ENCODE measurements at regions not wholly inside any gene's neighbourhood (a gene's known extent, or its start where the extent isn't known, plus 50 kb on each side); places are given as distances from the start of the nearest gene placed in this dataset.

- Histone ChIP-seq H3K36me3 (no peaks in the 10 kb centered on the region), H3K27me3 (no peaks in the 10 kb centered on the region), H3K9me3 (no peaks in the 10 kb centered on the region), H3K4me3 (no peak overlapping the region), H3K4me1 (no peaks in the 10 kb centered on the region), H3K27ac (no peak overlapping the region), H3K9ac (ENCODE audit: low read depth in 2 of 2, low read length in 2 of 2) (no peak overlapping the region)
- intact Hi-C loops (cut with DNase I) = no loop called here
- TF ChIP-seq, protein P1, sequence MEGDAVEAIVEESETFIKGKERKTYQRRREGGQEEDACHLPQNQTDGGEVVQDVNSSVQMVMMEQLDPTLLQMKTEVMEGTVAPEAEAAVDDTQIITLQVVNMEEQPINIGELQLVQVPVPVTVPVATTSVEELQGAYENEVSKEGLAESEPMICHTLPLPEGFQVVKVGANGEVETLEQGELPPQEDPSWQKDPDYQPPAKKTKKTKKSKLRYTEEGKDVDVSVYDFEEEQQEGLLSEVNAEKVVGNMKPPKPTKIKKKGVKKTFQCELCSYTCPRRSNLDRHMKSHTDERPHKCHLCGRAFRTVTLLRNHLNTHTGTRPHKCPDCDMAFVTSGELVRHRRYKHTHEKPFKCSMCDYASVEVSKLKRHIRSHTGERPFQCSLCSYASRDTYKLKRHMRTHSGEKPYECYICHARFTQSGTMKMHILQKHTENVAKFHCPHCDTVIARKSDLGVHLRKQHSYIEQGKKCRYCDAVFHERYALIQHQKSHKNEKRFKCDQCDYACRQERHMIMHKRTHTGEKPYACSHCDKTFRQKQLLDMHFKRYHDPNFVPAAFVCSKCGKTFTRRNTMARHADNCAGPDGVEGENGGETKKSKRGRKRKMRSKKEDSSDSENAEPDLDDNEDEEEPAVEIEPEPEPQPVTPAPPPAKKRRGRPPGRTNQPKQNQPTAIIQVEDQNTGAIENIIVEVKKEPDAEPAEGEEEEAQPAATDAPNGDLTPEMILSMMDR (IDR thresholded peaks at IDR 0.05) = no peak
- DNase-seq = no peak
Observed at GRCh38 chr18:75581336-75582131, 154.0 kb upstream of the SMIM21 start.

DNA sequence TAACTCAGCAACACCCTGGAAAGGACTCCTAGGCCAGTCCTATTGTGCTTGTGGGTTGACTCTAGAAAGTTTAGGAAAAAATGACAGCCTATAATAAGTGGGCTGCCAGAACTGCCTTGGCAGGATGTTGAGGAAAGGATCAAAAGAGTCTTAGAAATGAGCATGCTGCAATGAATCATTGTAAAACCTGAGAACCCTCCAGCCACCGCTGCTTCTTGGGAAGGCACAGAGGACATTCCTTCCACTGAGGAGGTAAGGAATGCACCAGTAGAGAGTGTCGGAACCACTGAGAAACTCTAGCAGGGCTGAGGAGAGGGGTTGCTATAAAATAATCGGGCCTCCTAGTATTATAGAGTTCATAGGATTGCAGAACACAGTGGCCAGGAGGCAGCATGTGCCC lies 146.7 kb upstream of the SMIM21 start:
- TF ChIP-seq, protein P1 (IDR thresholded peaks at IDR 0.05) = no peak
- Histone ChIP-seq H3K4me1 (no peaks in the 10 kb centered on the region), H3K9ac (ENCODE audit: low read depth in 2 of 2, low read length in 2 of 2) (no peak overlapping the region), H3K27me3 (no peaks in the 10 kb centered on the region), H3K27ac (no peak overlapping the region), H3K36me3 (no peaks in the 10 kb centered on the region), H3K9me3 (no peaks in the 10 kb centered on the region), H3K4me3 (no peak overlapping the region)
- DNase-seq = no peak
- intact Hi-C loops (cut with DNase I) = no loop called here

DNA sequence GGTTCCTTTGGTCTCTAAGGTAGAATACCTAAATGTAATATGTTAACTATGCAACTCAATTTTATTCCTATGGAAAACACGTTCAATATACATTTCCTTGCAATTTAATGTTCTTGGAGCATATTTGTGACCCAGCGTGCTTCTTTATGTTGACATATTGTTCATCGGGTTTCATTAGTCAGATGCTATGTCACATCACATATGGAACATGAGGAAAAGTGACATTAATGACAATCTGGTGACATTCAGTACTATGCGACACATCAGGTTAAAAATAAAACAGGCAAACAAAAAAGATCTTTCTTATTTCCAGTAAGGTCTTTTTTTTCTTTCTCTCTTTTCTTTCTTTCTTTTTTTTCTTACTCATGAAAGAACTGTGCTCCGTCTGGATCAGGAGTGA lies 135.6 kb upstream of the SMIM21 start:
- no peaks in the 10 kb centered on the region for H3K27me3 ChIP-seq
- no peak overlapping the region for H3K27ac ChIP-seq
- H3K9ac ChIP-seq (ENCODE audit: low read depth in 2 of 2, low read length in 2 of 2) = no peak overlapping the region
- intact Hi-C loops (cut with DNase I) = no loop called here
- H3K36me3 ChIP-seq = no peaks in the 10 kb centered on the region
- no peaks in the 10 kb centered on the region for H3K9me3 ChIP-seq
- H3K4me3 ChIP-seq = no peak overlapping the region
- TF ChIP-seq, protein P1 (IDR thresholded peaks at IDR 0.05) = no peak
- H3K4me1 ChIP-seq = no peaks in the 10 kb centered on the region
- DNase-seq = no peak

DNA sequence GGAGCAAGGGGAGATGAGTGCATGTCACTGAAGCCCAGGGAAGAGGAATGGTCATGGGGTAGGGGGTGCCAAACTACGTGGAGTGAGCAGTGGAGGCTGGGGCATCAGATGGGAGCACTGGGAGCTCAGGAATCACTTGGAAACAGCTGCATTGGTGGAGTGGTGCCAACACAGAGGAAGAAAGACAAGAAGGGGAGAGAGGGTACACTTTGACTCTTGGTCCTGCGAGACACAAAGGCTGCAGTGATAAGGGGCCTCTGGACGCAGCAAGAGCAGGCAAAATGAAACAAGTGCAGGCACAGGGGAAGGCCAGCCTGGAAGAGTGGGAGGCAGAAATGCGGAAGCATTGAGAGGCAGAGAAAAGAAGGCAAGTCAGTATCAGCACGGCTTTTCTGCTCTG lies 134.7 kb upstream of the SMIM21 start:
- H3K36me3 ChIP-seq = no peaks in the 10 kb centered on the region
- no peak overlapping the region for H3K9ac ChIP-seq (ENCODE audit: low read depth in 2 of 2, low read length in 2 of 2)
- TF ChIP-seq, protein P1 (IDR thresholded peaks at IDR 0.05) = no peak
- intact Hi-C loops (cut with DNase I) = no loop called here
- H3K27ac ChIP-seq = no peak overlapping the region
- no peaks in the 10 kb centered on the region for H3K27me3 ChIP-seq
- no peak for DNase-seq
- H3K9me3 ChIP-seq = no peaks in the 10 kb centered on the region
- H3K4me3 ChIP-seq = no peak overlapping the region
- no peaks in the 10 kb centered on the region for H3K4me1 ChIP-seq

- Histone ChIP-seq H3K27me3 (no peaks in the 10 kb centered on the region), H3K9me3 (no peaks in the 10 kb centered on the region), H3K27ac (no peak overlapping the region), H3K4me3 (no peak overlapping the region), H3K9ac (ENCODE audit: low read depth in 2 of 2, low read length in 2 of 2) (no peak overlapping the region), H3K4me1 (no peaks in the 10 kb centered on the region), H3K36me3 (no peaks in the 10 kb centered on the region)
- intact Hi-C loops (cut with DNase I) = no loop called here
- DNase-seq = no peak
- TF ChIP-seq, protein P1 (IDR thresholded peaks at IDR 0.05) = no peak
Observed at GRCh38 chr18:75558790-75559189, 131.3 kb upstream of the SMIM21 start.
